ENCODE measurements at regions not wholly inside any gene's neighbourhood (a gene's known extent, or its start where the extent isn't known, plus 50 kb on each side); places are given as distances from the start of the nearest gene placed in this dataset.

DNA sequence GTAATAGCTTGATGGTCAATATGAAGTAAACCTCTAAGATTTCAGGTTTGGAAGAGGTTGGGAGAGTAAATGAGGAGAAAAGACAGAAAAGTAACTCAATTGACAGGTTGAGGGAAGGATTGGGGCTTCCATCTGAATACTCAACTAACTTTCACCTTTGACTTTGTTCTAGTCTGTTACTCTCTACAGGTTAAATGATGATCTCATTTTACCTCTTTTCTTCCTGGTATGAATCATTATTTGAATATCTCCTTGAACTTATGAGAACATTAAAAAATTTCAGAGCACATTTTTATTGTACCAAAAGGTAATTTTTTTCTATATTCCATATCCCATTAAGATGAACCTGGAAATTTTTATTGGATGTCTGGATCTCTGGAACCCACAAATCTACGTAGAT lies 87.9 kb upstream of the KCNH8 start:
- no peak for FAIRE-seq
- dilution Hi-C loops (cut with MboI; ENCODE audit: extremely low pct_ligation_motif_present, low sequenced_read_pairs), result no loop called here
- Histone ChIP-seq H4K20me1 (ENCODE audit: control insufficient read depth, extremely low read depth, insufficient read depth, low read length) (no peaks in the 10 kb centered on the region), H3K9me1 (ENCODE audit: control insufficient read depth, extremely low read depth, insufficient read depth, low read length) (no peaks in the 10 kb centered on the region), H3K27ac (ENCODE audit: control insufficient read depth, insufficient read depth, low read length) (no peak overlapping the region), H3K9ac (ENCODE audit: control insufficient read depth, extremely low read depth, insufficient read depth, low read length) (no peak overlapping the region), H3K4me3 (ENCODE audit: control insufficient read depth in 2 of 3, extremely low read depth in 1 of 3, insufficient read depth in 2 of 3, low read depth in 1 of 3, low read length in 3 of 3) (no peak overlapping the region), H3K4me1 (ENCODE audit: control insufficient read depth, extremely low read depth, insufficient read depth, low read length) (no peaks in the 10 kb centered on the region), H3K4me2 (ENCODE audit: control insufficient read depth, extremely low read depth, insufficient read depth, low read depth, low read length) (no peak overlapping the region), H3K36me3 (ENCODE audit: control insufficient read depth in 2 of 2, extremely low read depth in 1 of 2, insufficient read depth in 2 of 2, low read length in 2 of 2) (no peaks in the 10 kb centered on the region), H3K27me3 (ENCODE audit: control insufficient read depth, extremely low read depth, insufficient read depth, low read length) (no peaks in the 10 kb centered on the region), H3K9me3 (ENCODE audit: control insufficient read depth, low read depth, low read length) (no peaks in the 10 kb centered on the region), H3K79me2 (ENCODE audit: control insufficient read depth, insufficient read depth, low read length) (no peaks in the 10 kb centered on the region), H2AFZ (ENCODE audit: control insufficient read depth, low read length) (no peak overlapping the region)
- TF ChIP-seq EZH2 (IDR thresholded peaks at IDR 0.05; ENCODE audit: low read length), result no peak
- TF ChIP-seq, protein P1, sequence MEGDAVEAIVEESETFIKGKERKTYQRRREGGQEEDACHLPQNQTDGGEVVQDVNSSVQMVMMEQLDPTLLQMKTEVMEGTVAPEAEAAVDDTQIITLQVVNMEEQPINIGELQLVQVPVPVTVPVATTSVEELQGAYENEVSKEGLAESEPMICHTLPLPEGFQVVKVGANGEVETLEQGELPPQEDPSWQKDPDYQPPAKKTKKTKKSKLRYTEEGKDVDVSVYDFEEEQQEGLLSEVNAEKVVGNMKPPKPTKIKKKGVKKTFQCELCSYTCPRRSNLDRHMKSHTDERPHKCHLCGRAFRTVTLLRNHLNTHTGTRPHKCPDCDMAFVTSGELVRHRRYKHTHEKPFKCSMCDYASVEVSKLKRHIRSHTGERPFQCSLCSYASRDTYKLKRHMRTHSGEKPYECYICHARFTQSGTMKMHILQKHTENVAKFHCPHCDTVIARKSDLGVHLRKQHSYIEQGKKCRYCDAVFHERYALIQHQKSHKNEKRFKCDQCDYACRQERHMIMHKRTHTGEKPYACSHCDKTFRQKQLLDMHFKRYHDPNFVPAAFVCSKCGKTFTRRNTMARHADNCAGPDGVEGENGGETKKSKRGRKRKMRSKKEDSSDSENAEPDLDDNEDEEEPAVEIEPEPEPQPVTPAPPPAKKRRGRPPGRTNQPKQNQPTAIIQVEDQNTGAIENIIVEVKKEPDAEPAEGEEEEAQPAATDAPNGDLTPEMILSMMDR (optimal IDR thresholded peaks at IDR 0.05 in 1 of 3, IDR thresholded peaks at IDR 0.05 in 1 of 3, conservative IDR thresholded peaks at IDR 0.05 in 1 of 3; ENCODE audit: extremely low read depth in 1 of 3, insufficient read depth in 2 of 3, low read length in 3 of 3), result no peak
- DNase-seq (ENCODE audit: low read depth, low spot score), result no peak

DNA sequence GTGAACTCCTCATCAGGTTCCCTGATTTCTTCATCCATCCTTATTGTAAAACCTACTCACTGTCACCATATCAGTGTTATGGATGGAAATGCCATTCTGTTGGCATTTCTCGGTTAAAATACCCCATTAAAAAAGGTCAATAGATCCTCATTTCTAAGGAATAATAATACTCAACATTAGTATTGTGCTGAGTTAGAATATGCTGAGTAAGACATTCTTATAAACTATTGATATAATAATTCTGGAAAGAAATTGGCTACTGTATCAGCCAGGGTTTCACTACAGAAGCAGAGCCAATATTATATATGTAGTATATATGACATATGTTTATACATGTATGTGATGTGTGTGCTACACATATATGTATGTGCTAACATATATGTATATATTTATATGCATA lies 95.4 kb upstream of the KCNH8 start:
- Histone ChIP-seq H3K36me3 (ENCODE audit: control insufficient read depth in 2 of 2, extremely low read depth in 1 of 2, insufficient read depth in 2 of 2, low read length in 2 of 2) (no peaks in the 10 kb centered on the region), H2AFZ (ENCODE audit: control insufficient read depth, low read length) (no peak overlapping the region), H3K4me1 (ENCODE audit: control insufficient read depth, extremely low read depth, insufficient read depth, low read length) (no peaks in the 10 kb centered on the region), H4K20me1 (ENCODE audit: control insufficient read depth, extremely low read depth, insufficient read depth, low read length) (no peaks in the 10 kb centered on the region), H3K27me3 (ENCODE audit: control insufficient read depth, extremely low read depth, insufficient read depth, low read length) (no peaks in the 10 kb centered on the region), H3K4me3 (ENCODE audit: control insufficient read depth in 2 of 3, extremely low read depth in 1 of 3, insufficient read depth in 2 of 3, low read depth in 1 of 3, low read length in 3 of 3) (no peak overlapping the region), H3K4me2 (ENCODE audit: control insufficient read depth, extremely low read depth, insufficient read depth, low read depth, low read length) (no peak overlapping the region), H3K9ac (ENCODE audit: control insufficient read depth, extremely low read depth, insufficient read depth, low read length) (no peak overlapping the region), H3K9me1 (ENCODE audit: control insufficient read depth, extremely low read depth, insufficient read depth, low read length) (no peaks in the 10 kb centered on the region), H3K79me2 (ENCODE audit: control insufficient read depth, insufficient read depth, low read length) (no peaks in the 10 kb centered on the region), H3K9me3 (ENCODE audit: control insufficient read depth, low read depth, low read length) (no peaks in the 10 kb centered on the region), H3K27ac (ENCODE audit: control insufficient read depth, insufficient read depth, low read length) (no peak overlapping the region)
- TF ChIP-seq EZH2 (IDR thresholded peaks at IDR 0.05; ENCODE audit: low read length), result no peak
- TF ChIP-seq, protein P1 (optimal IDR thresholded peaks at IDR 0.05 in 1 of 3, IDR thresholded peaks at IDR 0.05 in 1 of 3, conservative IDR thresholded peaks at IDR 0.05 in 1 of 3; ENCODE audit: extremely low read depth in 1 of 3, insufficient read depth in 2 of 3, low read length in 3 of 3), result no peak
- DNase-seq (ENCODE audit: low read depth, low spot score) (no peak), FAIRE-seq (no peak)
- dilution Hi-C loops (cut with MboI; ENCODE audit: extremely low pct_ligation_motif_present, low sequenced_read_pairs), result no loop called here

Measured in keratinocyte (primary cell).